KMS-11 (cell line): ENCODE measurements at regions not wholly inside any gene's neighbourhood (a gene's known extent, or its start where the extent isn't known, plus 50 kb on each side); places are given as distances from the start of the nearest gene placed in this dataset.

Experiments used
- H2AFZ ChIP-seq: fragments of 200-600 bp; sonication (generic); 2 replicates; pipeline ENCODE4 v1.6.1; 2016; ENCODE audit warnings: antibody characterized with exemption, mixed run types, low read depth
- H3K27ac ChIP-seq: fragments of 200-600 bp; sonication (generic); 2 replicates; pipeline ENCODE4 v1.6.1; 2016; ENCODE audit warnings: mild to moderate bottlenecking, mixed run types
- H3K27me3 ChIP-seq: fragments of 200-600 bp; sonication (generic); 2 replicates; pipeline ENCODE4 v1.6.1; 2017; ENCODE audit warnings: mild to moderate bottlenecking, low read depth, mixed run types, moderate library complexity; ENCODE audit not compliant: insufficient read depth
- H3K36me3 ChIP-seq: fragments of 200-600 bp; sonication (generic); 2 replicates; pipeline ENCODE4 v1.6.1; 2017; ENCODE audit warnings: mild to moderate bottlenecking, mixed run types; ENCODE audit not compliant: insufficient read depth
- H3K4me1 ChIP-seq: fragments of 200-600 bp; sonication (generic); 2 replicates; pipeline ENCODE4 v1.6.1; 2016; ENCODE audit warnings: mild to moderate bottlenecking, low read depth, mixed run types; ENCODE audit not compliant: poor library complexity, severe bottlenecking
- H3K4me2 ChIP-seq: fragments of 200-600 bp; sonication (generic); 2 replicates; pipeline ENCODE4 v1.7.0; 2016; ENCODE audit warnings: mild to moderate bottlenecking, mixed run types
- H3K4me3 ChIP-seq: fragments of 200-600 bp; sonication (generic); IDR thresholded peaks from 2 replicates; pipeline ENCODE4 v1.6.1; 2017; ENCODE audit warnings: low read depth, low read length, mixed read lengths; ENCODE audit not compliant: insufficient read depth
- H3K79me2 ChIP-seq: fragments of 200-600 bp; sonication (generic); 2 replicates; pipeline ENCODE4 v1.6.1; 2016; ENCODE audit warnings: low read depth, mixed run types; ENCODE audit not compliant: insufficient read depth
- H3K9ac ChIP-seq: fragments of 200-600 bp; sonication (generic); 2 replicates; pipeline ENCODE4 v1.6.1; 2016; ENCODE audit warnings: mild to moderate bottlenecking, mixed run types
- H4K20me1 ChIP-seq: fragments of 200-600 bp; sonication (generic); 2 replicates; pipeline ENCODE4 v1.6.1; 2016; ENCODE audit warnings: mild to moderate bottlenecking, mixed run types; ENCODE audit not compliant: insufficient read depth
- TF ChIP-seq, protein P1 (sequence below): fragments of 200-600 bp; sonication (generic); conservative IDR thresholded peaks from 2 replicates; pipeline ENCODE4 v1.6.1; 2017; ENCODE audit warnings: low read depth, mild to moderate bottlenecking, antibody characterized with exemption, low read length, moderate library complexity, mixed read lengths

DNA sequence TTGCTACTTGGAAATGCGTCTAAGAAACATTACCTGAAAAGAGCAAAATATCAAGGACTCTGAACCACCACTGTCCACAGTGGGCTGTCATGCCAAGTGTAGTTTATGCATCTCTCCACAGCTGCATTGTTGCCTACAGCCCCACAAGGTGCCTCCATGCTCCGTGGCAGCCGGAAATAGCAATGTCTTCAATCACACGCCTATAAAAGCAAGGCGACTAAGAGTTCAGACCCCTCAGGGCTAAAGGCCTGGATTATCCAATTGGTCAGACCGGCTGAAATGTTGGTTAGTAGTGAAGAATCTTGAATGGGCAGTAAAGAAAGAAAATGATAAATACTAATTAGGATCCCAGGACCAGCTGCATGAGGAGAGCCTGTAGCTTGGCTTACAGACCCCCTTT lies 114.0 kb upstream of the SLC35G4 start:
- TF ChIP-seq, protein P1, sequence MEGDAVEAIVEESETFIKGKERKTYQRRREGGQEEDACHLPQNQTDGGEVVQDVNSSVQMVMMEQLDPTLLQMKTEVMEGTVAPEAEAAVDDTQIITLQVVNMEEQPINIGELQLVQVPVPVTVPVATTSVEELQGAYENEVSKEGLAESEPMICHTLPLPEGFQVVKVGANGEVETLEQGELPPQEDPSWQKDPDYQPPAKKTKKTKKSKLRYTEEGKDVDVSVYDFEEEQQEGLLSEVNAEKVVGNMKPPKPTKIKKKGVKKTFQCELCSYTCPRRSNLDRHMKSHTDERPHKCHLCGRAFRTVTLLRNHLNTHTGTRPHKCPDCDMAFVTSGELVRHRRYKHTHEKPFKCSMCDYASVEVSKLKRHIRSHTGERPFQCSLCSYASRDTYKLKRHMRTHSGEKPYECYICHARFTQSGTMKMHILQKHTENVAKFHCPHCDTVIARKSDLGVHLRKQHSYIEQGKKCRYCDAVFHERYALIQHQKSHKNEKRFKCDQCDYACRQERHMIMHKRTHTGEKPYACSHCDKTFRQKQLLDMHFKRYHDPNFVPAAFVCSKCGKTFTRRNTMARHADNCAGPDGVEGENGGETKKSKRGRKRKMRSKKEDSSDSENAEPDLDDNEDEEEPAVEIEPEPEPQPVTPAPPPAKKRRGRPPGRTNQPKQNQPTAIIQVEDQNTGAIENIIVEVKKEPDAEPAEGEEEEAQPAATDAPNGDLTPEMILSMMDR: no peak
- Histone ChIP-seq H2AFZ (no peak overlapping the region), H3K4me3 (no peak overlapping the region), H3K4me2 (no peak overlapping the region), H3K27me3 (no peaks in the 10 kb centered on the region), H4K20me1 (no peaks in the 10 kb centered on the region), H3K79me2 (no peaks in the 10 kb centered on the region), H3K36me3 (no peaks in the 10 kb centered on the region), H3K9ac (no peak overlapping the region), H3K4me1 (peaks cover 18% of the 10 kb centered on the region), H3K27ac (no peak overlapping the region)

DNA sequence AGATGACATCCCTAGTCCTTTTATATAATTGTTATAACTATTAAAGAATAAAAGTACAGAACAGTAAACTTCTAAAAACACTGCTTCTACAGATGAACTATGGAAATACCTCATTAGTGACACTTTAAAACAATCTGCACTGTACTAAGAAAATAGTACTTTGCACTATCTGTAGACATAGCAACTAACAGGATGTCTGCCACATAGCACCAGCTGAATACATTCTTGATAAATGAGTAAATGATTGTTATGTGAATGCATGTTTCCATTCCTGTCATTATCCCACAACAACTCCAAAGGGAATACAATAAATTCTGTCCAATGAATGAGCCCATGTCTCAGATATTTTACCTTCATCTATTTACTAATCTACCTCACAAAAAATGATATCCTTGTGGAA lies 115.3 kb upstream of the SLC35G4 start:
- peaks cover 5% of the 10 kb centered on the region for H3K4me1 ChIP-seq
- no peaks in the 10 kb centered on the region for H3K79me2 ChIP-seq
- H3K27ac ChIP-seq: no peak overlapping the region
- H3K27me3 ChIP-seq: no peaks in the 10 kb centered on the region
- no peaks in the 10 kb centered on the region for H4K20me1 ChIP-seq
- TF ChIP-seq, protein P1: no peak
- no peak overlapping the region for H3K9ac ChIP-seq
- no peak overlapping the region for H3K4me3 ChIP-seq
- no peaks in the 10 kb centered on the region for H3K36me3 ChIP-seq
- H3K4me2 ChIP-seq: no peak overlapping the region
- H2AFZ ChIP-seq: no peak overlapping the region

DNA sequence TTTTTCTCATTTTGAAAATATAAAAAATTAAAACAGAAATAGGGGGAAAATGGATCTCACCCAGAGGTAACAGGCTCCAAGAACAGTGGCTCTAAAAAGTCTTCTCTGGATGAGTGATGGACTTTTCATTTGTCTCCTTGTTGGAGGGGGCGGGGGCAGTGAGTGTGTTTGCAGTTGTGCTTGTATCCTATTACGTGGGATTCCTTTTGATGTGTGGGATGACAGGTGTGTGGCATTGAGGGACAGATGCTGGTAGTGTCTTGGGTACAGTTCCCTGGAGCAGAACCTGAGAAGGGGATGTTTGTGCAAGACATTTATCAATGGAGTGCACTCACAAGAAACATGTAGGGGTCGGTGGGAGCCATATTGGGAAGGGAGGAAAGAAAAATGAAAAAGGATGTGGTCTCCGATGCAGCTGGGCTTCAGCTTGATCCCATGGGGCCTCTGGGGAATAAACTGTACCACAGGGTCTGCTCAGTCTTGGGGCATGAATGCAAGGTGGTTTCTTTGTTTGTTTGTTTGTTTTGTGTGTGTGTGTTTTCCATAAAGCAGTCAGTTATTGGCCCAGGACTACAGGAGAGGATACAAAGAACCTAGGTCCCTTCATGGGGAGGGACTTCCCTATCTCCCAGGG lies 120.0 kb upstream of the SLC35G4 start:
- Histone ChIP-seq H2AFZ (no peak overlapping the region), H3K4me2 (no peak overlapping the region), H3K27ac (no peak overlapping the region), H3K79me2 (no peaks in the 10 kb centered on the region), H3K27me3 (no peaks in the 10 kb centered on the region), H3K9ac (no peak overlapping the region), H3K4me1 (no peaks in the 10 kb centered on the region), H4K20me1 (no peaks in the 10 kb centered on the region), H3K4me3 (no peak overlapping the region), H3K36me3 (no peaks in the 10 kb centered on the region)
- TF ChIP-seq, protein P1: no peak

DNA sequence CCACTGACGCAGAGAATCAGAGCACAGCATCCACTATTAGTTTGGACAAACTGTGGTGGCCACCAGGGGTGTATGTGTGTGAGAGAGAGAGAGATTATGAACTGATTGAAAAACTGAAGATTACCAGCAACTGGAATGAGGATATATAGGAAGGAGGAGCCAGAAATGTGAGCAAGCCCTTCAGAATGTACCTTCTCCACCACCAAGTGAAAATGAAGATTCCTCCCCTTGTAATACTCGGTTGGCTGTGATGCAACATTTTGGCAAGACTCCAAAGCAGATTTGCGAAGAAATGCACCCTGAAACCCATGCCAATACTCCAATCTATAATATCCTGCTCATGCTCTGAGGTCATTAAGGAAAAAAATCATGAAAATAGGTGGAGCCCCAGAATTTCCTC lies 121.2 kb upstream of the SLC35G4 start:
- H4K20me1 ChIP-seq: no peaks in the 10 kb centered on the region
- H2AFZ ChIP-seq: no peak overlapping the region
- H3K4me1 ChIP-seq: no peaks in the 10 kb centered on the region
- H3K36me3 ChIP-seq: no peaks in the 10 kb centered on the region
- H3K27ac ChIP-seq: no peak overlapping the region
- H3K4me3 ChIP-seq: no peak overlapping the region
- no peaks in the 10 kb centered on the region for H3K27me3 ChIP-seq
- no peak overlapping the region for H3K9ac ChIP-seq
- no peaks in the 10 kb centered on the region for H3K79me2 ChIP-seq
- no peak overlapping the region for H3K4me2 ChIP-seq
- TF ChIP-seq, protein P1: no peak
